Neural crest cell (in vitro differentiated cells): ENCODE measurements at regions not wholly inside any gene's neighbourhood (a gene's known extent, or its start where the extent isn't known, plus 50 kb on each side); places are given as distances from the start of the nearest gene placed in this dataset.
"Not testable (repeated sequence)": the region's sequence is repeated elsewhere in the genome, so short reads cannot be mapped to it uniquely, and the experiment has no call there.

ENCODE experiments used
- DNase-seq: peaks from one replicate; pipeline ENCODE4 v3.0.0; 2021; ENCODE audit warnings: low read depth, mixed read lengths, low spot score
- H3K27ac Mint-ChIP-seq: one replicate; pipeline ENCODE4 v1.8.0; 2021; ENCODE audit warnings: mild to moderate bottlenecking, mixed read lengths; ENCODE audit not compliant: unreplicated experiment
- H3K27me3 Mint-ChIP-seq: 2 replicates; pipeline ENCODE4 v1.8.0; 2021; ENCODE audit warnings: low read depth, mild to moderate bottlenecking, mixed read lengths
- H3K36me3 Mint-ChIP-seq: 2 replicates; pipeline ENCODE4 v1.8.0; 2021; ENCODE audit warnings: low read depth, mild to moderate bottlenecking, mixed read lengths
- H3K4me1 Mint-ChIP-seq: 2 replicates; pipeline ENCODE4 v1.8.0; 2021; ENCODE audit warnings: mixed read lengths
- H3K4me3 Mint-ChIP-seq: one replicate; pipeline ENCODE4 v1.8.0; 2021; ENCODE audit warnings: mild to moderate bottlenecking, mixed read lengths
- H3K9me3 Mint-ChIP-seq: 2 replicates; pipeline ENCODE4 v1.8.0; 2021; ENCODE audit warnings: mixed read lengths
- TF ChIP-seq, protein P1 (sequence below): fragments of 200-600 bp; sonication (generic); conservative IDR thresholded peaks from 2 replicates; pipeline ENCODE4 v1.5.0; 2021; ENCODE audit warnings: antibody characterized with exemption, mild to moderate bottlenecking

DNA sequence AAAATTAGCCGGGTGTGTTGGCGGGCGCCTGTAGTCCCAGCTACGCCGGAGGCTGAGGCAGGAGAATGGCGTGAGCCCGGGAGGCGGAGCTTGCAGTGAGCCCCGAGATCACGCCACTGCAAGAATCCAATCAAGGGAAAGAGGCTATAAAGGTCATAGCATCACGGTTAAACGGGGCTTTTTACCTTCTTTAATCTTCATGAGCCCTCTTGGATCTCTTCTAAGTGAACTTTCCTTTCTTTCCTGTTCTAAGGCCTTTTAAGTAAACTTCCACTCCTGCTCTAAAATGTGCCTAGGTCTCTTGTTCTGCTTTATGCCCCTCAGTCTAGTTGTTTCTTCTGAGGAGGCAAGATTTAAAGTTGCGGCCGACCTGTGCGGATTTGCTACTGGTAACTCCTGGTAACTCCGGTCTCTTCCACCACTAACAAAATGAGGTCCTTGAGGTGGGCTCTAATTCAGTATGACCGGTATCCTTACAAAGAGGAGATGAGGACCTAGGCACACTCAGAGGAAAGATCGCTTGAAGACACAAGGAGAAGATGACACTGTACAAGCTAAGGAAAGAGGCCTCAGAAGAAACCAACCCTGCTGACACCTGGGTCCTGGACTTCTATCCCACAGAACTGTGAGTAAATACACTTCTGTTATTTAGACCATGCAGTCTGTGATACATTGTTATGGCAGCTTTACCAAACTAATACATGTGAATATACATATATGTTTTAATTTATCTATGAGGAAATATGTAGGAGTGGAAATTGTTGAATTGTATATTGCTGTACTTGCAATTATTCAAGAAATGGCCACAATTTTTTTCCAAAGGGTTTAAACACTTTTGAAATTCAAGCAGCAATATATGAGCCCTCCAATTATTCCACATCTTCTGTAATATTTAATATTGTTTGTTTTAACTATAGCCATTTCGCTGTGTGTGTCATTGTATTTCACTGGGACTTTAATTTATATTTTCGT, 331.5 kb upstream of the CNTNAP2 start:
- no peak for DNase-seq
- H3K9me3 Mint-ChIP-seq = no peaks in the 10 kb centered on the region
- H3K4me3 Mint-ChIP-seq = no peak overlapping the region
- no peaks in the 10 kb centered on the region for H3K36me3 Mint-ChIP-seq
- no peaks in the 10 kb centered on the region for H3K4me1 Mint-ChIP-seq
- H3K27ac Mint-ChIP-seq = no peak overlapping the region
- no peaks in the 10 kb centered on the region for H3K27me3 Mint-ChIP-seq
- TF ChIP-seq, protein P1, sequence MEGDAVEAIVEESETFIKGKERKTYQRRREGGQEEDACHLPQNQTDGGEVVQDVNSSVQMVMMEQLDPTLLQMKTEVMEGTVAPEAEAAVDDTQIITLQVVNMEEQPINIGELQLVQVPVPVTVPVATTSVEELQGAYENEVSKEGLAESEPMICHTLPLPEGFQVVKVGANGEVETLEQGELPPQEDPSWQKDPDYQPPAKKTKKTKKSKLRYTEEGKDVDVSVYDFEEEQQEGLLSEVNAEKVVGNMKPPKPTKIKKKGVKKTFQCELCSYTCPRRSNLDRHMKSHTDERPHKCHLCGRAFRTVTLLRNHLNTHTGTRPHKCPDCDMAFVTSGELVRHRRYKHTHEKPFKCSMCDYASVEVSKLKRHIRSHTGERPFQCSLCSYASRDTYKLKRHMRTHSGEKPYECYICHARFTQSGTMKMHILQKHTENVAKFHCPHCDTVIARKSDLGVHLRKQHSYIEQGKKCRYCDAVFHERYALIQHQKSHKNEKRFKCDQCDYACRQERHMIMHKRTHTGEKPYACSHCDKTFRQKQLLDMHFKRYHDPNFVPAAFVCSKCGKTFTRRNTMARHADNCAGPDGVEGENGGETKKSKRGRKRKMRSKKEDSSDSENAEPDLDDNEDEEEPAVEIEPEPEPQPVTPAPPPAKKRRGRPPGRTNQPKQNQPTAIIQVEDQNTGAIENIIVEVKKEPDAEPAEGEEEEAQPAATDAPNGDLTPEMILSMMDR = no peak

DNA sequence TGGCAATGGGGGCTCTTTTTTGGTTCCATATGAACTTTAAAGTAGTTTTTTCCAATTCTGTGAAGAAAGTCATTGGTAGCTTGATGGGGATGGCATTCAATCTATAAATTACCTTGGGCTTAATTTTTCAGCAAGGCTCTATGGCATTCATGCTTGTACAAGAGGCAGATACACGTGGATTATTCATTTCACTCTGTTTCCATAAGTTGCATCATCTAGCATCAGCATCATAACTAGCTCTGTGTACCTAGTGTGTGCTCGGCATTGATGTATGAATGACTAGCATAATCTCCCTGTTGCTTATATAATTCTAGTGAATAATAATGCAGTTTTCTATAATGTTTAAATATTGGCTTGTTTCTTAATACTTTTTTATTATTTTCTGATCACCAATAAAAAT, 335.2 kb upstream of the CNTNAP2 start:
- not testable (repeated sequence) for H3K36me3 Mint-ChIP-seq, DNase-seq, H3K27ac Mint-ChIP-seq, H3K4me3 Mint-ChIP-seq, H3K4me1 Mint-ChIP-seq, H3K9me3 Mint-ChIP-seq, H3K27me3 Mint-ChIP-seq

DNA sequence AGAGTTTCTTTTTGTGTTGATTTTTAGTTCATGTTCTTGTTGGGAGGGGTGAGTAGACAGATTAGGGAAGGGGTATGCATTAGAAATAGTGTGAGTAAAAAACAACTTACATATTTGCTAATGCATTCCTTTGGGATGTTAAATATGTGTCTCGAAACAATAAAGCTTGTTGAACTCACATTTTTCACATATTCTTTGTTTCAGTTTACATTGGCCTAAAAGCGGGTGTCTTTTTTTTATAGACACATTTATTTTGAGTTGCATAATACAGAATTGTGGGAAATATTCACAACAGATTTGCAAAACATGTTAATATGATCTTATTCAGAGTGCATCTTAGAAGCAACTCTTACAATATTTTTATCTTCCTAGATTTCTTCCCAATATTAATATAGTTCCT, 337.5 kb upstream of the CNTNAP2 start:
- H3K27me3 Mint-ChIP-seq = no peaks in the 10 kb centered on the region
- TF ChIP-seq, protein P1 = no peak
- H3K36me3 Mint-ChIP-seq = no peaks in the 10 kb centered on the region
- no peaks in the 10 kb centered on the region for H3K4me1 Mint-ChIP-seq
- H3K27ac Mint-ChIP-seq = no peak overlapping the region
- no peak for DNase-seq
- H3K9me3 Mint-ChIP-seq = no peaks in the 10 kb centered on the region
- no peak overlapping the region for H3K4me3 Mint-ChIP-seq

DNA sequence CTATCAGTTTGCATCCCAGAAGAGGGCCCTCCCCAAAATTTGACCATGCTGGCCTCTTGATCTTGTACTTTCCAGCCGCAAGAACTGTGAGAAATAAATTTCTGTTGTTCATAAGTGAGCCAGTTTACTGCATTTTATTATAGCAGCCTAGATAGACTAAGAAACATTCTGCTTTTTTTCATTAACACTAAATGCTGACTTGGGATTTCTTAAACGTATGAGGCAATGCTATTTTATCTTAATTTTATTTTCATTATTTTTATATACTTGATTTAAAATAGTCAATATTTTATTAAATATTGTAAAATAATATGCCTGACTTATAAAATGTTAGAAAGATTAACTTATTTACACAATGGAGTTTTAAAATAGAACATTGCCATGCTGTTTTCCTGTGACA, 341.8 kb upstream of the CNTNAP2 start:
- peaks cover 4% of the 10 kb centered on the region for H3K4me1 Mint-ChIP-seq
- H3K27ac Mint-ChIP-seq = no peak overlapping the region
- TF ChIP-seq, protein P1 = no peak
- no peaks in the 10 kb centered on the region for H3K9me3 Mint-ChIP-seq
- DNase-seq = no peak
- H3K36me3 Mint-ChIP-seq = no peaks in the 10 kb centered on the region
- H3K27me3 Mint-ChIP-seq = no peaks in the 10 kb centered on the region
- H3K4me3 Mint-ChIP-seq = no peak overlapping the region

DNA sequence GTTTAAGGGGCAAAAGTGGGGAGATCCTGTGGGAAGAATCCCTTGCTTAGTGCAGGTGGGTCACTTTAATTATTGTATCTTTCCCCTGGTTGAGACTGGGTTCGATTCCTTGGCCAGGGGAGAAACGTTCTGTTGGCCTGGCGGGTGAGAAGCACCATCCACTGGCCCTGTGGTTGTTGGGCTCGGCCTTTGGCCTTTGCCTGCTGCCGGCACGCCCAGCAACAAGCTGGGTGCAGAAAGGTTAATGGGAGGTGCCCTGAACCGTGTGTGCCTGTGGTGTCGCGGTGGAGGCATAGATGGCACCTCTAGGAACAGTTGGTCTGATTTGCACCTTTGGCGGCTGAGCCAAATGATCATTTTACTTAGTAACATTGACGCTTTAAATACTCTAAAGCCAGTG, 363.6 kb upstream of the CNTNAP2 start:
- Mint-ChIP-seq H3K4me1 (no peaks in the 10 kb centered on the region), H3K4me3 (no peak overlapping the region), H3K27ac (no peak overlapping the region), H3K9me3 (peaks cover 5% of the 10 kb centered on the region), H3K27me3 (no peaks in the 10 kb centered on the region), H3K36me3 (no peaks in the 10 kb centered on the region)
- no peak for DNase-seq
- TF ChIP-seq, protein P1 = no peak

DNA sequence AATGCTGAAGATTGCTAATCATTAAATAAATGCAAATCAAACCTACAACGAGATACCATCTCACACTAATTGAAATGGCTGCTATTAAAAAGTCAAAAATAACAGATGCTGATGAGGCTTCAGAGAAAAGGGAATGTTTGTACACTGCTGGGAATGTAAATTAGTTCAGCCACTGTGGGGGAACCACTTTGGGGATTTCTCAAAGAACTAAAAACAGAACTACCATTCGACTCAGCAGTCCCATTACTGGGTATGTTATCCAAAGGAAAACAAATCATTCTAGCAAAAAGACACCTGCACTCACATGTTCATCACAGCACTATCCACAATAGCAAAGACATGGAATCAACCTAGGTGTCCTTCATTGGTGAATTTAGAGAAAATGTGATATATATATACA, 379.0 kb upstream of the CNTNAP2 start:
- H3K4me1 Mint-ChIP-seq = no peaks in the 10 kb centered on the region
- TF ChIP-seq, protein P1 = no peak
- no peak for DNase-seq
- H3K27me3 Mint-ChIP-seq = no peaks in the 10 kb centered on the region
- H3K36me3 Mint-ChIP-seq = no peaks in the 10 kb centered on the region
- no peak overlapping the region for H3K27ac Mint-ChIP-seq
- H3K9me3 Mint-ChIP-seq = no peaks in the 10 kb centered on the region
- no peak overlapping the region for H3K4me3 Mint-ChIP-seq
